CD14-positive monocyte (primary cell): ENCODE measurements at regions not wholly inside any gene's neighbourhood (a gene's known extent, or its start where the extent isn't known, plus 50 kb on each side); places are given as distances from the start of the nearest gene placed in this dataset.

Source experiments
- DNase-seq, 3 donors: peaks; one replicate each; pipeline ENCODE4 v3.0.0-alpha.2; 2011 to 2022
- H2AFZ ChIP-seq: 2 replicates; pipeline ENCODE4 v1.6.0; 2012; ENCODE audit warnings: mild to moderate bottlenecking, low read depth, low read length, inconsistent platforms; ENCODE audit not compliant: insufficient read depth, poor library complexity, severe bottlenecking
- H3K27ac ChIP-seq, 2 donors: 1 replicate in 1 of 2; 2 replicates in 1 of 2; pipeline ENCODE4 v1.5.1; 2012 to 2013; ENCODE audit warnings: low read length in 2 of 2, control low read depth in 1 of 2, inconsistent platforms in 1 of 2, low read depth in 1 of 2, mild to moderate bottlenecking in 1 of 2
- H3K27me3 ChIP-seq, 2 donors: one replicate each; pipeline versions ENCODE4 v1.6.0 to v1.6.1; 2011 to 2013; ENCODE audit warnings: low read length in 2 of 2; ENCODE audit not compliant: control insufficient read depth in 2 of 2, insufficient read depth in 2 of 2
- H3K36me3 ChIP-seq, 2 donors: replicated peaks in 1 of 2; 1 replicate in 1 of 2; 2 replicates in 1 of 2; pipeline versions ENCODE4 v1.5.1 to v1.6.1; 2012 to 2013; ENCODE audit warnings: low read length in 2 of 2, control low read depth in 1 of 2, inconsistent platforms in 1 of 2, mild to moderate bottlenecking in 1 of 2; ENCODE audit not compliant: insufficient read depth in 2 of 2, control insufficient read depth in 1 of 2
- H3K4me1 ChIP-seq, 2 donors: 1 replicate in 1 of 2; 2 replicates in 1 of 2; pipeline versions ENCODE4 v1.5.1 to v1.6.1; 2012 to 2013; ENCODE audit warnings: low read length in 2 of 2, control low read depth in 1 of 2, inconsistent platforms in 1 of 2, mild to moderate bottlenecking in 1 of 2, moderate library complexity in 1 of 2; ENCODE audit not compliant: insufficient read depth in 2 of 2, control insufficient read depth in 1 of 2
- H3K4me2 ChIP-seq: replicated peaks from 2 replicates; pipeline ENCODE3; 2012; ENCODE audit warnings: low read length, moderate library complexity, mild to moderate bottlenecking; ENCODE audit not compliant: poor library complexity, severe bottlenecking; ENCODE audit errors: extremely low read depth
- H3K4me3 ChIP-seq, 3 experiments: fragments of 200-600 bp in 1 of 3; sonication (generic) in 1 of 3; replicated peaks in 1 of 3; 1 replicate in 2 of 3; 2 replicates in 1 of 3; pipeline ENCODE4 v1.5.1; 2011 to 2013; ENCODE audit warnings: low read length in 3 of 3, mild to moderate bottlenecking in 3 of 3, control low read depth in 2 of 3, low read depth in 2 of 3, inconsistent platforms in 1 of 3, moderate library complexity in 1 of 3
- H3K79me2 ChIP-seq: 2 replicates; pipeline ENCODE4 v1.6.0; 2012; ENCODE audit warnings: mild to moderate bottlenecking, control low read depth, inconsistent platforms, low read length, moderate library complexity; ENCODE audit not compliant: insufficient read depth
- H3K9ac ChIP-seq: 2 replicates; pipeline ENCODE4 v1.6.0; 2017; ENCODE audit warnings: low read length, mild to moderate bottlenecking; ENCODE audit not compliant: insufficient read depth, poor library complexity, severe bottlenecking
- H3K9me3 ChIP-seq, 2 donors: replicated peaks in 1 of 2; 1 replicate in 1 of 2; 2 replicates in 1 of 2; pipeline versions ENCODE4 v1.5.1 to v1.6.1; 2012 to 2013; ENCODE audit warnings: low read length in 2 of 2, control low read depth in 1 of 2; ENCODE audit not compliant: control insufficient read depth in 1 of 2, insufficient read depth in 1 of 2
- H4K20me1 ChIP-seq: 2 replicates; pipeline ENCODE4 v1.6.0; 2012; ENCODE audit warnings: mild to moderate bottlenecking, low read length, control low read depth, moderate library complexity; ENCODE audit not compliant: insufficient read depth
- H3K27ac Mint-ChIP-seq, 7 donors: one replicate each; pipeline ENCODE4 v1.8.0; 2020; ENCODE audit warnings: mild to moderate bottlenecking in 7 of 7, mixed read lengths in 7 of 7, moderate library complexity in 6 of 7, inconsistent platforms in 2 of 7
- H3K27me3 Mint-ChIP-seq, 3 donors: one replicate each; pipeline ENCODE4 v1.8.0; 2021 to 2022; ENCODE audit warnings: low read depth in 3 of 3, mild to moderate bottlenecking in 3 of 3, mixed read lengths in 3 of 3, moderate library complexity in 3 of 3, inconsistent platforms in 1 of 3
- H3K36me3 Mint-ChIP-seq, 2 donors: one replicate each; pipeline ENCODE4 v1.8.0; 2020; ENCODE audit warnings: mixed read lengths in 2 of 2, inconsistent platforms in 1 of 2, mild to moderate bottlenecking in 1 of 2
- H3K4me1 Mint-ChIP-seq: one replicate; pipeline ENCODE4 v1.8.0; 2020; ENCODE audit warnings: mild to moderate bottlenecking, mixed read lengths
- H3K4me3 Mint-ChIP-seq, 2 donors: one replicate each; pipeline ENCODE4 v1.8.0; 2020; ENCODE audit warnings: mild to moderate bottlenecking in 2 of 2, mixed read lengths in 2 of 2, moderate library complexity in 1 of 2
- H3K9me3 Mint-ChIP-seq, 7 donors: one replicate each; pipeline ENCODE4 v1.8.0; 2020 to 2022; ENCODE audit warnings: mixed read lengths in 7 of 7, mild to moderate bottlenecking in 6 of 7, moderate library complexity in 6 of 7, inconsistent platforms in 2 of 7
- CTCF ChIP-seq: fragments of 200-600 bp; IDR thresholded peaks from one replicate; pipeline ENCODE4 v1.8.0; 2022; ENCODE audit warnings: antibody characterized with exemption, mild to moderate bottlenecking
- whole genome bisulfite sequencing: methylation state at CpG from one replicate; pipeline ENCODE4 v1.1.5; 2013; ENCODE audit warnings: missing lambda C conversion rate; ENCODE audit not compliant: insufficient coverage; 5-methylcytosine and 5-hydroxymethylcytosine counted together
- intact Hi-C, 2 donors: fragments of 100-400 bp; cut with micrococcal nuclease; formaldehyde crosslinking; loops; one replicate each; pipeline versions ENCODE4 v1.15.0 to v1.15.1; 2023

GRCh38 chr2:203645831-203646230, 60.6 kb upstream of the CD28 start:
- no peak overlapping the region for H3K4me3 ChIP-seq
- no peak for DNase-seq
- Mint-ChIP-seq H3K36me3 (no peaks in the 10 kb centered on the region), H3K9me3 (peaks cover 0 to 3% (median 0%) of the 10 kb centered on the region in 7 donors), H3K4me3 (no peak overlapping the region), H3K4me1 (peaks cover 27% of the 10 kb centered on the region), H3K27me3 (peaks cover 0 to 6% (median 3%) of the 10 kb centered on the region in 3 donors), H3K27ac (no peak overlapping the region)
- no peaks in the 10 kb centered on the region for H3K9me3 ChIP-seq
- H3K36me3 ChIP-seq, result no peaks in the 10 kb centered on the region
- intact Hi-C loops, result no loop called here
- H3K9ac ChIP-seq, result no peak overlapping the region
- H3K27ac ChIP-seq, result no peak overlapping the region
- H3K27me3 ChIP-seq, result no peaks in the 10 kb centered on the region
- H3K4me2 ChIP-seq, result no peak overlapping the region
- no peak for TF ChIP-seq CTCF
- H3K4me1 ChIP-seq, result peaks cover 19 to 21% of the 10 kb centered on the region in 2 donors
- no peaks in the 10 kb centered on the region for H3K79me2 ChIP-seq
- H4K20me1 ChIP-seq, result no peaks in the 10 kb centered on the region
- no peak overlapping the region for H2AFZ ChIP-seq
- no CpG with 5 or more reads among the region's 1 CpG for whole genome bisulfite sequencing

GRCh38 chr2:203646266-203646864, 60.1 kb upstream of the CD28 start:
- H3K4me3 ChIP-seq, result no peak overlapping the region

More at GRCh38 chr2:203646266-203646864, 60.1 kb upstream of the CD28 start:
- Histone ChIP-seq H3K27ac (no peak overlapping the region), H3K36me3 (no peaks in the 10 kb centered on the region), H3K9ac (no peak overlapping the region), H3K4me2 (no peak overlapping the region), H3K9me3 (no peaks in the 10 kb centered on the region), H3K4me1 (peaks cover 24 to 26% of the 10 kb centered on the region in 2 donors), H3K79me2 (no peaks in the 10 kb centered on the region), H4K20me1 (no peaks in the 10 kb centered on the region), H2AFZ (no peak overlapping the region), H3K27me3 (no peaks in the 10 kb centered on the region)
- Mint-ChIP-seq H3K9me3 (peaks cover 0 to 3% (median 0%) of the 10 kb centered on the region in 7 donors), H3K27ac (peak overlapping the region in 1 of 7 donors; percentile 26), H3K4me3 (no peak overlapping the region), H3K4me1 (peaks cover 33% of the 10 kb centered on the region), H3K27me3 (peaks cover 0 to 6% (median 3%) of the 10 kb centered on the region in 3 donors), H3K36me3 (no peaks in the 10 kb centered on the region)
- intact Hi-C loops, result no loop called here
- WGBS, result 96% methylated on average over 9 of the region's 10 CpGs
- DNase-seq, result no peak
- TF ChIP-seq CTCF, result no peak
